HepG2 (cell line): ENCODE measurements at regions not wholly inside any gene's neighbourhood (a gene's known extent, or its start where the extent isn't known, plus 50 kb on each side); places are given as distances from the start of the nearest gene placed in this dataset.

ENCODE experiments used
- AKAP8 ChIP-seq: sonication (generic); formaldehyde crosslinking; IDR thresholded peaks from 2 replicates; pipeline ENCODE4 v1.5.1; 2020; ENCODE audit warnings: mild to moderate bottlenecking, missing genetic modification reagents
- DPF2 ChIP-seq: sonication (generic); formaldehyde crosslinking; IDR thresholded peaks from 2 replicates; pipeline ENCODE4 v1.4.0; 2020; ENCODE audit warnings: mild to moderate bottlenecking, low read depth, missing genetic modification reagents, borderline replicate concordance
- GLI4 ChIP-seq: sonication (generic); formaldehyde crosslinking; IDR thresholded peaks from 2 replicates; pipeline ENCODE4 v1.5.1; 2020; ENCODE audit warnings: missing genetic modification reagents, mild to moderate bottlenecking, moderate library complexity, borderline replicate concordance
- HNRNPUL1 ChIP-seq: fragments of 200-400 bp; formaldehyde crosslinking; IDR thresholded peaks from 2 replicates; pipeline ENCODE4 v1.6.1; 2017; ENCODE audit warnings: low read depth, mild to moderate bottlenecking, low read length, moderate library complexity
- NFKBIZ ChIP-seq: IDR thresholded peaks from 2 replicates; pipeline ENCODE4 v1.6.1; 2018; ENCODE audit warnings: missing genetic modification reagents, missing compliant biosample characterization
- SAFB2 ChIP-seq: sonication (generic); formaldehyde crosslinking; IDR thresholded peaks from 2 replicates; pipeline ENCODE4 v1.5.1; 2020; ENCODE audit warnings: missing genetic modification reagents, low read depth, mild to moderate bottlenecking, borderline replicate concordance
- SSRP1 ChIP-seq: IDR thresholded peaks from 2 replicates; pipeline ENCODE4 v1.6.1; 2016; ENCODE audit warnings: control low read depth
- TBP ChIP-seq: sonication (generic); formaldehyde crosslinking; IDR thresholded peaks from 2 replicates; pipeline ENCODE4 v1.5.0; 2020; ENCODE audit warnings: missing genetic modification reagents
- ZBTB1 ChIP-seq: sonication (generic); formaldehyde crosslinking; IDR thresholded peaks from 2 replicates; pipeline ENCODE4 v1.4.0; 2020; ENCODE audit warnings: missing genetic modification reagents, borderline replicate concordance
- ZBTB7A ChIP-seq: sonication (generic); formaldehyde crosslinking; IDR thresholded peaks from 2 replicates; pipeline ENCODE4 v1.8.0; 2022; ENCODE audit warnings: mild to moderate bottlenecking, missing genetic modification reagents
- ZFP1 ChIP-seq: IDR thresholded peaks from 2 replicates; pipeline ENCODE4 v1.6.1; 2016
- ZMAT3 ChIP-seq: sonication (generic); formaldehyde crosslinking; conservative IDR thresholded peaks from 2 replicates; pipeline ENCODE4 v1.7.0; 2021; ENCODE audit warnings: missing genetic modification reagents
- ZNF605 ChIP-seq: sonication (generic); formaldehyde crosslinking; IDR thresholded peaks from 2 replicates; pipeline ENCODE4 v1.8.0; 2022; ENCODE audit warnings: mild to moderate bottlenecking, missing genetic modification reagents
- ZNF713 ChIP-seq: sonication (generic); formaldehyde crosslinking; IDR thresholded peaks from 2 replicates; pipeline ENCODE4 v1.4.0; 2020; ENCODE audit warnings: mild to moderate bottlenecking, missing genetic modification reagents
- ZNF883 ChIP-seq: sonication (generic); formaldehyde crosslinking; IDR thresholded peaks from 2 replicates; pipeline ENCODE4 v1.5.1; 2020; ENCODE audit warnings: mild to moderate bottlenecking, missing genetic modification reagents; ENCODE audit errors: not compliant biosample characterization
- ZSCAN9 ChIP-seq: IDR thresholded peaks from 2 replicates; pipeline ENCODE4 v1.6.1; 2016; ENCODE audit warnings: borderline replicate concordance
- TF ChIP-seq, protein P1 (sequence below): sonication (generic); formaldehyde crosslinking; IDR thresholded peaks from 2 replicates; pipeline ENCODE4 v1.4.0; 2020; ENCODE audit warnings: missing genetic modification reagents
- TF ChIP-seq, protein P2 (sequence below): fragments of 450-650 bp; IDR thresholded peaks from 2 replicates; pipeline ENCODE4 v1.6.1; 2017; ENCODE audit warnings: mild to moderate bottlenecking
- TF ChIP-seq, protein P3 (sequence below): sonication (generic); formaldehyde crosslinking; IDR thresholded peaks from 2 replicates; pipeline ENCODE4 v1.5.1; 2020; ENCODE audit warnings: missing genetic modification reagents, mild to moderate bottlenecking, borderline replicate concordance
- TF ChIP-seq, protein P4 (sequence below): sonication (generic); formaldehyde crosslinking; IDR thresholded peaks from 2 replicates; pipeline ENCODE4 v1.9.0; 2021; ENCODE audit warnings: missing genetic modification reagents, borderline replicate concordance
- TF ChIP-seq, protein P5 (sequence below): IDR thresholded peaks from 2 replicates; pipeline ENCODE4 v1.6.1; 2016; ENCODE audit warnings: missing compliant biosample characterization, missing genetic modification reagents, borderline replicate concordance

DNA sequence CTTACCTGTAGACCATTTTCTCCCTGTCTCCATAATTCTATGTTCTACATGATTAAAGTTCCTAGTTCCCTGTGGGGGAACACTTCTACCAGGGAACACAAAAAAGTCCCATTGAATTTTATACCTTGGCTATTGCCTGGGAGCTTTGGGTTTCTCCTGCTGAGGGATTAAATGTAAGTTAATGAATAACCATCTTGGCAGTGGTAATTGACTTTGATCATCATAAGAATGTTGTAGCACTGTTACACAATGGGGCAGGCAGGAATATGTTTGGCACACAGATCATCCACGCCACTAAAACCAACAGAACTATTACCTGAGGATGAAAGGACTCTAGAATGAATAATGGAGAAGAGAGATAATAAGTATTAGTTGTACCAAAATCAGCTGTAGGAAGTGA lies 1106.2 kb upstream of the GJE1 start (continued):
- TF ChIP-seq GLI4 (no peak), ZSCAN9 (CRISPR knock-in tag) (no peak), SSRP1 (CRISPR knock-in tag) (no peak), DPF2 (CRISPR knock-in tag) (no peak), TBP (CRISPR knock-in tag) (no peak), ZNF713 (CRISPR knock-in tag) (no peak), ZFP1 (no peak), ZNF883 (CRISPR knock-in tag) (no peak), NFKBIZ (CRISPR knock-in tag) (no peak), SAFB2 (CRISPR knock-in tag) (no peak), HNRNPUL1 (peak; percentile 61; the same call in 1 of the 2 replicates), ZBTB1 (CRISPR knock-in tag) (no peak), ZNF605 (CRISPR knock-in tag) (no peak), ZMAT3 (CRISPR knock-in tag) (no peak), AKAP8 (CRISPR knock-in tag) (no peak), ZBTB7A (CRISPR knock-in tag) (no peak)
- TF ChIP-seq, protein P1, sequence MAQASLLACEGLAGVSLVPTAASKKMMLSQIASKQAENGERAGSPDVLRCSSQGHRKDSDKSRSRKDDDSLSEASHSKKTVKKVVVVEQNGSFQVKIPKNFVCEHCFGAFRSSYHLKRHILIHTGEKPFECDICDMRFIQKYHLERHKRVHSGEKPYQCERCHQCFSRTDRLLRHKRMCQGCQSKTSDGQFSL (CRISPR knock-in tag) = no peak
- TF ChIP-seq, protein P2, sequence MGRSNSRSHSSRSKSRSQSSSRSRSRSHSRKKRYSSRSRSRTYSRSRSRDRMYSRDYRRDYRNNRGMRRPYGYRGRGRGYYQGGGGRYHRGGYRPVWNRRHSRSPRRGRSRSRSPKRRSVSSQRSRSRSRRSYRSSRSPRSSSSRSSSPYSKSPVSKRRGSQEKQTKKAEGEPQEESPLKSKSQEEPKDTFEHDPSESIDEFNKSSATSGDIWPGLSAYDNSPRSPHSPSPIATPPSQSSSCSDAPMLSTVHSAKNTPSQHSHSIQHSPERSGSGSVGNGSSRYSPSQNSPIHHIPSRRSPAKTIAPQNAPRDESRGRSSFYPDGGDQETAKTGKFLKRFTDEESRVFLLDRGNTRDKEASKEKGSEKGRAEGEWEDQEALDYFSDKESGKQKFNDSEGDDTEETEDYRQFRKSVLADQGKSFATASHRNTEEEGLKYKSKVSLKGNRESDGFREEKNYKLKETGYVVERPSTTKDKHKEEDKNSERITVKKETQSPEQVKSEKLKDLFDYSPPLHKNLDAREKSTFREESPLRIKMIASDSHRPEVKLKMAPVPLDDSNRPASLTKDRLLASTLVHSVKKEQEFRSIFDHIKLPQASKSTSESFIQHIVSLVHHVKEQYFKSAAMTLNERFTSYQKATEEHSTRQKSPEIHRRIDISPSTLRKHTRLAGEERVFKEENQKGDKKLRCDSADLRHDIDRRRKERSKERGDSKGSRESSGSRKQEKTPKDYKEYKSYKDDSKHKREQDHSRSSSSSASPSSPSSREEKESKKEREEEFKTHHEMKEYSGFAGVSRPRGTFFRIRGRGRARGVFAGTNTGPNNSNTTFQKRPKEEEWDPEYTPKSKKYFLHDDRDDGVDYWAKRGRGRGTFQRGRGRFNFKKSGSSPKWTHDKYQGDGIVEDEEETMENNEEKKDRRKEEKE = no peak
- TF ChIP-seq, protein P3, sequence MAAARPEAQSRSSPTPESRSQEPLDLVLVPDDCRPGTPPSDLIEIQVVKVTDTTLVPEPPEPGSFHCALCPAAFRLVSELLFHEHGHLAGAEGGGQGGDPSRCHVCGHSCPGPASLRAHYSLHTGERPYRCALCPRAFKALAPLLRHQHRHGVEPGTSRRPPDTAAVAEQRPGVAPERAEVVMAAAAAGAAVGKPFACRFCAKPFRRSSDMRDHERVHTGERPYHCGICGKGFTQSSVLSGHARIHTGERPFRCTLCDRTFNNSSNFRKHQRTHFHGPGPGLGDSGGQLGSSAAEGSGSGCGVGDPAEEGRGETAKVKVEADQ (CRISPR knock-in tag) = no peak
- TF ChIP-seq, protein P4, sequence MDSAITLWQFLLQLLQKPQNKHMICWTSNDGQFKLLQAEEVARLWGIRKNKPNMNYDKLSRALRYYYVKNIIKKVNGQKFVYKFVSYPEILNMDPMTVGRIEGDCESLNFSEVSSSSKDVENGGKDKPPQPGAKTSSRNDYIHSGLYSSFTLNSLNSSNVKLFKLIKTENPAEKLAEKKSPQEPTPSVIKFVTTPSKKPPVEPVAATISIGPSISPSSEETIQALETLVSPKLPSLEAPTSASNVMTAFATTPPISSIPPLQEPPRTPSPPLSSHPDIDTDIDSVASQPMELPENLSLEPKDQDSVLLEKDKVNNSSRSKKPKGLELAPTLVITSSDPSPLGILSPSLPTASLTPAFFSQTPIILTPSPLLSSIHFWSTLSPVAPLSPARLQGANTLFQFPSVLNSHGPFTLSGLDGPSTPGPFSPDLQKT (CRISPR knock-in tag) = no peak
- TF ChIP-seq, protein P5, sequence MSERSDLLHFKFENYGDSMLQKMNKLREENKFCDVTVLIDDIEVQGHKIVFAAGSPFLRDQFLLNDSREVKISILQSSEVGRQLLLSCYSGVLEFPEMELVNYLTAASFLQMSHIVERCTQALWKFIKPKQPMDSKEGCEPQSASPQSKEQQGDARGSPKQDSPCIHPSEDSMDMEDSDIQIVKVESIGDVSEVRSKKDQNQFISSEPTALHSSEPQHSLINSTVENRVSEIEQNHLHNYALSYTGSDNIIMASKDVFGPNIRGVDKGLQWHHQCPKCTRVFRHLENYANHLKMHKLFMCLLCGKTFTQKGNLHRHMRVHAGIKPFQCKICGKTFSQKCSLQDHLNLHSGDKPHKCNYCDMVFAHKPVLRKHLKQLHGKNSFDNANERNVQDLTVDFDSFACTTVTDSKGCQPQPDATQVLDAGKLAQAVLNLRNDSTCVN (CRISPR knock-in tag) = no peak
